Colonic mucosa (tissue), 4 donors: ENCODE measurements at regions not wholly inside any gene's neighbourhood (a gene's known extent, or its start where the extent isn't known, plus 50 kb on each side); places are given as distances from the start of the nearest gene placed in this dataset.

Source experiments
- DNase-seq: peaks from one replicate; pipeline ENCODE4 v3.0.0-alpha.2; 2020
- H3K27ac ChIP-seq: fragments of 200-600 bp; one replicate; pipeline ENCODE4 v1.8.0; 2021
- H3K27me3 ChIP-seq: fragments of 200-600 bp; one replicate; pipeline ENCODE4 v1.8.0; 2021
- H3K36me3 ChIP-seq: fragments of 200-600 bp; one replicate; pipeline ENCODE4 v1.8.0; 2021
- H3K4me1 ChIP-seq: fragments of 200-600 bp; one replicate; pipeline ENCODE4 v1.8.0; 2021; ENCODE audit warnings: mild to moderate bottlenecking
- H3K4me3 ChIP-seq: fragments of 200-600 bp; one replicate; pipeline ENCODE4 v1.8.0; 2021
- H3K9ac ChIP-seq, 2 donors: one replicate each; pipeline ENCODE4 v1.7.0; 2013; ENCODE audit warnings: control low read depth in 2 of 2, low read depth in 2 of 2, low read length in 2 of 2
- H3K9me3 ChIP-seq: fragments of 200-600 bp; one replicate; pipeline ENCODE4 v1.8.0; 2021
- intact Hi-C: fragments of 100-400 bp; cut with DNase I; formaldehyde crosslinking; loops from one replicate; pipeline ENCODE4 v1.14.1; 2022
- TF ChIP-seq, protein P1 (sequence below): fragments of 200-600 bp; IDR thresholded peaks from one replicate; pipeline ENCODE4 v1.8.0; 2022; ENCODE audit warnings: antibody characterized with exemption, mild to moderate bottlenecking
- donor health status: healthy.
- donor health status: DM: no; HTN: no; CAD: no.
- donor health status: DM: no; HTN: no; CAD: no.

DNA sequence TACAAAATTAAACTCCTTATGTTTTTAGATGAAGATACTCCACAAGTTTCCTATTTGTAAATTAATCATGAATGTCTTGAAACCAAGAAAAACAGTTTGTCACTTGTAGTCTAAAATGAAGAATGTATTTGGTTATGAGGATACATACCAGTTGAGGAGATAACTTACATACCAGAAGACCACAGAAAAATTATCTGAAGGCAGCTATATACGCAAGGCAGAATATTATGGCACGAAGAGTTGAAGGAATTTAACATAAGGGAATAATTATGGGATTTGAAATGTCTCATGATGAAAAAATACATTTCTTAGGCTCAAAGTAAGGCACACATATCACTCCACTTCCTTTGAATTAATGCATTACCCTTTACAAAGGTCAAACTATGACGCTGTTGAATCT, 73.3 kb downstream of the IFI44 start:
- Histone ChIP-seq H3K9me3 (no peaks in the 10 kb centered on the region), H3K4me1 (no peaks in the 10 kb centered on the region), H3K27ac (no peak overlapping the region), H3K36me3 (no peaks in the 10 kb centered on the region), H3K4me3 (no peak overlapping the region), H3K27me3 (no peaks in the 10 kb centered on the region), H3K9ac (no peak overlapping the region)
- no peak for DNase-seq
- intact Hi-C loops: no loop called here
- TF ChIP-seq, protein P1, sequence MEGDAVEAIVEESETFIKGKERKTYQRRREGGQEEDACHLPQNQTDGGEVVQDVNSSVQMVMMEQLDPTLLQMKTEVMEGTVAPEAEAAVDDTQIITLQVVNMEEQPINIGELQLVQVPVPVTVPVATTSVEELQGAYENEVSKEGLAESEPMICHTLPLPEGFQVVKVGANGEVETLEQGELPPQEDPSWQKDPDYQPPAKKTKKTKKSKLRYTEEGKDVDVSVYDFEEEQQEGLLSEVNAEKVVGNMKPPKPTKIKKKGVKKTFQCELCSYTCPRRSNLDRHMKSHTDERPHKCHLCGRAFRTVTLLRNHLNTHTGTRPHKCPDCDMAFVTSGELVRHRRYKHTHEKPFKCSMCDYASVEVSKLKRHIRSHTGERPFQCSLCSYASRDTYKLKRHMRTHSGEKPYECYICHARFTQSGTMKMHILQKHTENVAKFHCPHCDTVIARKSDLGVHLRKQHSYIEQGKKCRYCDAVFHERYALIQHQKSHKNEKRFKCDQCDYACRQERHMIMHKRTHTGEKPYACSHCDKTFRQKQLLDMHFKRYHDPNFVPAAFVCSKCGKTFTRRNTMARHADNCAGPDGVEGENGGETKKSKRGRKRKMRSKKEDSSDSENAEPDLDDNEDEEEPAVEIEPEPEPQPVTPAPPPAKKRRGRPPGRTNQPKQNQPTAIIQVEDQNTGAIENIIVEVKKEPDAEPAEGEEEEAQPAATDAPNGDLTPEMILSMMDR: no peak

DNA sequence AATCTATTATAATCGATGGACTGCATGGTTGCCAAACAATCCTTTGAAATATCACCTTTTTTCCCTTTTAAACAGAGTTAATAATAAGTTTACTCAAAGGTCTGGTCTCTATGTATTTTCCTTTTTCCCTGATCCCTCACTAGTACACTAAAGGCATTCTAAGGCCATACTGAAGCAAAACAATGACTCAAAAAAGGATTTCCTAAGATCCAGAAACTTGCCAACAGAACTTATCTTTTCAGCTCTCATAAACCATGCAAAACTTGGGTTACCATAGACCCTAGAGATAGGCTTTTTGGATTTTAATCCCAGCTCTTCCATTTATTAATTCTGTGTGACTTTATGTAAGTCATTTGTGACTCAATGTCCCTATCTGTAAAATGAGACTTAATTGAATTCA, 77.1 kb downstream of the IFI44 start:
- H3K4me1 ChIP-seq: no peaks in the 10 kb centered on the region
- TF ChIP-seq, protein P1: no peak
- H3K36me3 ChIP-seq: no peaks in the 10 kb centered on the region
- H3K9me3 ChIP-seq: no peaks in the 10 kb centered on the region
- no peaks in the 10 kb centered on the region for H3K27me3 ChIP-seq
- DNase-seq: no peak
- H3K4me3 ChIP-seq: no peak overlapping the region
- intact Hi-C loops: no loop called here
- no peak overlapping the region for H3K27ac ChIP-seq
- no peak overlapping the region for H3K9ac ChIP-seq

DNA sequence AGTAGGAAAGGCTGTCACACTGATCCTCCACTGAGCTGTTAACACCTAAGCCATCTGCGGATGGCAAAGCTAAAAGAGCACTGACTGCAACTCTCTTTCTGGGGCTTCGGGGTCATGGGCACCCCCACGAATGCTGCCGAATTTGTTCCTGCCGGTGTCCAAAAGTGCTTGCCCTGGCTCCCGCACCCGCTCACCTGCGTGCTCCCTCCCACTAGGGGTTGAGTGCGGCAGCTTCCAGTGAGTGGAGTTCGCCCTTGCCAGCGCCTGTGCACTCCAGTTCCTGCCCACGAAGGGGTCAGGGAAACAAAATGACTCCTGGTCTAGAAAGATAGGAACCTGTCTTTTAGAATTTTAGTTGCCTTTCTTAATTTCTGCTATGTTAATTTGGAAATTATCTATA, 78.7 kb downstream of the IFI44 start:
- no peak overlapping the region for H3K9ac ChIP-seq
- no peak overlapping the region for H3K27ac ChIP-seq
- no peaks in the 10 kb centered on the region for H3K36me3 ChIP-seq
- intact Hi-C loops: no loop called here
- no peaks in the 10 kb centered on the region for H3K27me3 ChIP-seq
- no peak for DNase-seq
- H3K4me3 ChIP-seq: no peak overlapping the region
- no peaks in the 10 kb centered on the region for H3K9me3 ChIP-seq
- TF ChIP-seq, protein P1: no peak
- no peaks in the 10 kb centered on the region for H3K4me1 ChIP-seq

DNA sequence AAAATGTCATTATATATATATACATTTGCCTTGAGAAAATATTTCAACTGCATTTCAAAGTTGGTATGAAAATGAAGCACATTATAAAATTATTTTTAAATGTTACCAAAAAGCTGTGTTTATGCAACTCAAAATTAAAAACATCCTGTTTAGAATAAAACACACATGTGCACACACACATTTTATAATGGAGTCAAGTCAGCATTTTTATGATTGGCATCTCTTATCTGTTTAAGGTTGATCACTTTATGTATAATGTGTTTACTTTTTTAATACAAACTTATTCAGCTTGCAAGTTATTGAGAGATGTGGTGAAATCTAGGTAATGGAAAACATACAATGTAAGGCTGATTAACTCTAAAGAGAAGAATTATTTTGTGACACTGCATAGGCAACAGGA, 80.4 kb downstream of the IFI44 start:
- H3K9ac ChIP-seq: no peak overlapping the region
- intact Hi-C loops: no loop called here
- H3K27me3 ChIP-seq: no peaks in the 10 kb centered on the region
- H3K4me3 ChIP-seq: no peak overlapping the region
- H3K9me3 ChIP-seq: no peaks in the 10 kb centered on the region
- TF ChIP-seq, protein P1: no peak
- no peak overlapping the region for H3K27ac ChIP-seq
- DNase-seq: no peak
- no peaks in the 10 kb centered on the region for H3K4me1 ChIP-seq
- no peaks in the 10 kb centered on the region for H3K36me3 ChIP-seq

DNA sequence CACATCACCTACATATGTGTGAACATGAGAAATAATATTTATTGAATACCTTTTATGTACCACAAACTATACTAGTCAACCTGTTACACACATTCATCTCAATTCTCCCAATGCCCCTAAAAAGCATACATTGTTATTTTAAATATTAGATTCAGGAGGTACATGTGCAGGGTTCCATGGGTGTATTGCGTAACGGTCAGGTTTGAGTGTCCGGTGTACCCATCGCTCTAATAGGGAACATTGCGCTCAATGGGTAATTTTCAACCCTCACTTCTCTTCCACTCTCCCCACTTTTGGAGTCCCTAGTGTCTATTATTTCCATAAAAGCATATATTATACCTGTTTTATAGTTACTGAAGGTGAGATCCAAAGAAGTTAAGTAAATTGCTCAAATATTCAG, 82.0 kb downstream of the IFI44 start:
- TF ChIP-seq, protein P1: no peak
- H3K27ac ChIP-seq: no peak overlapping the region

DNA sequence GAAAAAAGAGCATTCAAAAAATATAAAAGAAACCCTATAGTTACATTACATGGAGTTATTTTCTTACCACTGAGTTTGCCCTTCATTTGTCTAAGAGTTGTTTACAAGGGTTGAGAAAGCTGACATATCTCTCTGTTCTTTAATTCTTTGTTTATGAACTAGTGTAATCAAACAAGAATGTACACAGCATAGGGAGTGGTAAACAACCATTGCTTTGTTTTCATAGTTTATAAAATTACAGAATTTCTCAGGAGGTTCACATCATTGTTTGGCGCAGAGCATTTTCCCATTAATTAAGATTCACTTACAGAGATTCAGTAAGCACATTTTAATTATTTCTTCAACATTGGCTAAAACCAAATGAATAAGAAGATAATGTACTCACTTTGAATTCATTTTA, 87.6 kb downstream of the IFI44 start:
- Histone ChIP-seq H3K36me3 (no peaks in the 10 kb centered on the region), H3K27me3 (no peaks in the 10 kb centered on the region), H3K4me1 (no peaks in the 10 kb centered on the region), H3K27ac (no peak overlapping the region), H3K4me3 (no peak overlapping the region), H3K9me3 (no peaks in the 10 kb centered on the region), H3K9ac (no peak overlapping the region)
- DNase-seq: no peak
- TF ChIP-seq, protein P1: no peak
- intact Hi-C loops: no loop called here

More for the DNA sequence above, 82.0 kb downstream of the IFI44 start:
- H3K36me3 ChIP-seq: no peaks in the 10 kb centered on the region
- H3K4me3 ChIP-seq: no peak overlapping the region
- no peaks in the 10 kb centered on the region for H3K9me3 ChIP-seq
- no peak overlapping the region for H3K9ac ChIP-seq
- DNase-seq: no peak
- intact Hi-C loops: no loop called here
- H3K4me1 ChIP-seq: no peaks in the 10 kb centered on the region
- no peaks in the 10 kb centered on the region for H3K27me3 ChIP-seq
